Caco-2 (cell line): ENCODE measurements at regions not wholly inside any gene's neighbourhood (a gene's known extent, or its start where the extent isn't known, plus 50 kb on each side); places are given as distances from the start of the nearest gene placed in this dataset.

Source experiments
- BruUV-seq: library from RNA; stranded (reverse); fragments of 400-500 nt; replicated peaks from 2 replicates; lab custom pipeline; 2021; lab: Mats Ljungman, UMichigan
- CTCF ChIA-PET: fragments of 300-600 bp; sonication (Branson Sonifier 250); formaldehyde crosslinking; loops from one replicate; lab custom pipeline; 2022; ENCODE audit warnings: antibody characterized with exemption; lab: Charles Lee
- POLR2A ChIA-PET: fragments of 300-600 bp; sonication (Branson Sonifier 250); formaldehyde crosslinking; loops from one replicate; lab custom pipeline; 2022; ENCODE audit warnings: antibody characterized with exemption; lab: Charles Lee
- DNase-seq, 2 experiments: peaks; one replicate each; pipeline versions ENCODE4 v3.0.0 to v3.0.0-alpha.2; 2020 to 2022
- H3K27me3 ChIP-seq: replicated peaks from 2 replicates; pipeline ENCODE4 v1.6.0; 2011; ENCODE audit warnings: low read length; ENCODE audit not compliant: control insufficient read depth, insufficient read depth
- H3K36me3 ChIP-seq: 2 replicates; pipeline ENCODE4 v1.5.1; 2011; ENCODE audit warnings: low read length; ENCODE audit not compliant: control insufficient read depth, insufficient read depth
- H3K4me1 ChIP-seq: fragments of 250-450 bp; sonication (Bioruptor Pico); 2 replicates; pipeline ENCODE4 v1.5.1; 2020; ENCODE audit warnings: mild to moderate bottlenecking
- H3K4me3 ChIP-seq: 2 replicates; pipeline ENCODE4 v1.5.1; 2011; ENCODE audit warnings: low read depth, mild to moderate bottlenecking, control low read depth, low read length
- H3K9me3 ChIP-seq: fragments of 250-450 bp; sonication (Bioruptor Pico); 2 replicates; pipeline ENCODE4 v1.5.1; 2020; ENCODE audit warnings: mild to moderate bottlenecking, moderate library complexity
- H3K27ac Mint-ChIP-seq: one replicate; pipeline ENCODE4 v1.8.0; 2022; ENCODE audit warnings: mixed read lengths; ENCODE audit not compliant: unreplicated experiment
- H3K27me3 Mint-ChIP-seq: one replicate; pipeline ENCODE4 v1.8.0; 2022; ENCODE audit warnings: mixed read lengths; ENCODE audit not compliant: insufficient read depth, unreplicated experiment
- H3K36me3 Mint-ChIP-seq: one replicate; pipeline ENCODE4 v1.8.0; 2022; ENCODE audit warnings: mild to moderate bottlenecking, mixed read lengths; ENCODE audit not compliant: insufficient read depth, unreplicated experiment
- H3K4me1 Mint-ChIP-seq: one replicate; pipeline ENCODE4 v1.8.0; 2022; ENCODE audit warnings: low read depth, mixed read lengths; ENCODE audit not compliant: unreplicated experiment
- H3K4me3 Mint-ChIP-seq: one replicate; pipeline ENCODE4 v1.8.0; 2022; ENCODE audit warnings: mild to moderate bottlenecking, moderate library complexity, mixed read lengths; ENCODE audit not compliant: unreplicated experiment
- H3K9me3 Mint-ChIP-seq: one replicate; pipeline ENCODE4 v1.8.0; 2022; ENCODE audit warnings: mixed read lengths; ENCODE audit not compliant: unreplicated experiment
- CTCF ChIP-seq, 2 experiments: fragments of 200-600 bp in 1 of 2; IDR thresholded peaks; 1 replicate in 1 of 2; 2 replicates in 1 of 2; pipeline versions ENCODE4 v1.5.1 to v1.8.0; 2011 to 2022; ENCODE audit warnings: antibody characterized with exemption in 1 of 2, control low read depth in 1 of 2, inconsistent platforms in 1 of 2, low read depth in 1 of 2, low read length in 1 of 2, mild to moderate bottlenecking in 1 of 2, moderate library complexity in 1 of 2; ENCODE audit not compliant: insufficient read depth in 1 of 2, severe bottlenecking in 1 of 2, unreplicated experiment in 1 of 2
- intact Hi-C: fragments of 100-400 bp; cut with micrococcal nuclease; formaldehyde crosslinking; loops from one replicate; pipeline ENCODE4 v1.10.0; 2022; ENCODE audit not compliant: unreplicated experiment

- no TSS peak for BruUV-seq
- TF ChIP-seq CTCF (IDR thresholded peaks at IDR 0.05; ENCODE audit: insufficient read depth in 1 of 2, low read depth in 1 of 2, low read length in 1 of 2, severe bottlenecking in 1 of 2, unreplicated experiment in 1 of 2): no peak
- Mint-ChIP-seq H3K27ac (no peak overlapping the region), H3K36me3 (no peaks in the 10 kb centered on the region), H3K4me3 (no peak overlapping the region), H3K27me3 (no peaks in the 10 kb centered on the region), H3K4me1 (no peaks in the 10 kb centered on the region), H3K9me3 (peaks cover 12% of the 10 kb centered on the region)
- intact Hi-C loops: no loop called here
- no peaks in the 10 kb centered on the region for H3K9me3 ChIP-seq
- H3K36me3 ChIP-seq: no peaks in the 10 kb centered on the region
- no peak for DNase-seq
- H3K4me1 ChIP-seq: no peaks in the 10 kb centered on the region
- POLR2A ChIA-PET: no interaction called here
- no peaks in the 10 kb centered on the region for H3K27me3 ChIP-seq
- CTCF ChIA-PET: no interaction called here
- no peak overlapping the region for H3K4me3 ChIP-seq
Measured at GRCh38 chr21:38720074-38720473, 85.7 kb upstream of the ETS2 start.

- no peaks in the 10 kb centered on the region for H3K36me3 Mint-ChIP-seq
- H3K9me3 Mint-ChIP-seq: peaks cover 13% of the 10 kb centered on the region
- no peak for TF ChIP-seq CTCF (IDR thresholded peaks at IDR 0.05; ENCODE audit: insufficient read depth in 1 of 2, low read depth in 1 of 2, low read length in 1 of 2, severe bottlenecking in 1 of 2, unreplicated experiment in 1 of 2)
- no peaks in the 10 kb centered on the region for H3K27me3 ChIP-seq
- ChIA-PET CTCF (no interaction called here), POLR2A (no interaction called here)
- no peaks in the 10 kb centered on the region for H3K36me3 ChIP-seq
- no peak overlapping the region for H3K27ac Mint-ChIP-seq
- intact Hi-C loops: no loop called here
- no peak overlapping the region for H3K4me3 ChIP-seq
- H3K4me3 Mint-ChIP-seq: no peak overlapping the region
- H3K27me3 Mint-ChIP-seq: no peaks in the 10 kb centered on the region
- DNase-seq: no peak
- H3K4me1 ChIP-seq: no peaks in the 10 kb centered on the region
- no TSS peak for BruUV-seq
- peaks cover 4% of the 10 kb centered on the region; the same call in 1 of the 2 replicates for H3K9me3 ChIP-seq
- no peaks in the 10 kb centered on the region for H3K4me1 Mint-ChIP-seq
Measured at GRCh38 chr21:38721055-38721454, 84.7 kb upstream of the ETS2 start.

GRCh38 chr21:38721958-38722357 is 83.8 kb upstream of the ETS2 start:
- Histone ChIP-seq H3K4me1 (no peaks in the 10 kb centered on the region), H3K4me3 (no peak overlapping the region), H3K27me3 (no peaks in the 10 kb centered on the region), H3K9me3 (peaks cover 4% of the 10 kb centered on the region; the same call in 1 of the 2 replicates), H3K36me3 (no peaks in the 10 kb centered on the region)
- no peak for TF ChIP-seq CTCF (IDR thresholded peaks at IDR 0.05; ENCODE audit: insufficient read depth in 1 of 2, low read depth in 1 of 2, low read length in 1 of 2, severe bottlenecking in 1 of 2, unreplicated experiment in 1 of 2)
- POLR2A ChIA-PET: no interaction called here
- BruUV-seq: no TSS peak
- Mint-ChIP-seq H3K4me3 (no peak overlapping the region), H3K9me3 (peaks cover 22% of the 10 kb centered on the region), H3K27me3 (no peaks in the 10 kb centered on the region), H3K36me3 (no peaks in the 10 kb centered on the region), H3K27ac (no peak overlapping the region), H3K4me1 (no peaks in the 10 kb centered on the region)
- no peak for DNase-seq
- intact Hi-C loops: no loop called here
- CTCF ChIA-PET: no interaction called here
